ENCODE measurements at regions not wholly inside any gene's neighbourhood (a gene's known extent, or its start where the extent isn't known, plus 50 kb on each side); places are given as distances from the start of the nearest gene placed in this dataset.

- no peak for TF ChIP-seq CEBPB (IDR thresholded peaks at IDR 0.05)
- peak; percentile 70 for TF ChIP-seq MAX (IDR thresholded peaks at IDR 0.05)
- no peak for TF ChIP-seq REST (IDR thresholded peaks at IDR 0.05; ENCODE audit: low read depth)
- TF ChIP-seq RAD21 (IDR thresholded peaks at IDR 0.05; ENCODE audit: low read depth), result no peak
- TF ChIP-seq FOXM1 (IDR thresholded peaks at IDR 0.05; ENCODE audit: borderline replicate concordance, low read depth), result no peak
- no peak for TF ChIP-seq EP300 (IDR thresholded peaks at IDR 0.05; ENCODE audit: borderline replicate concordance)
- TF ChIP-seq NFIC (IDR thresholded peaks at IDR 0.05), result no peak
- no peak for TF ChIP-seq EGR1 (IDR thresholded peaks at IDR 0.05)
- no peak for TF ChIP-seq TEAD4 (IDR thresholded peaks at IDR 0.05)
- no peak for TF ChIP-seq USF1 (IDR thresholded peaks at IDR 0.05)
- TF ChIP-seq TAF1 (IDR thresholded peaks at IDR 0.05; ENCODE audit: low read depth), result no peak
- TF ChIP-seq ZBTB7A (IDR thresholded peaks at IDR 0.05; ENCODE audit: low read depth), result no peak
- no peak for TF ChIP-seq CREB1 (IDR thresholded peaks at IDR 0.05; ENCODE audit: low read depth)
- TF ChIP-seq YY1 (IDR thresholded peaks at IDR 0.05; ENCODE audit: low read depth), result no peak
Observed at GRCh38 chr12:4135919-4136605, 137.5 kb upstream of the CCND2 start.
